Breast epithelium (tissue), 3 donors: ENCODE measurements at regions not wholly inside any gene's neighbourhood (a gene's known extent, or its start where the extent isn't known, plus 50 kb on each side); places are given as distances from the start of the nearest gene placed in this dataset.

Experiments used
- POLR2A ChIP-seq: fragments of 450-650 bp; IDR thresholded peaks from one replicate; pipeline ENCODE4 v1.6.1; 2016; ENCODE audit warnings: antibody characterized with exemption, mild to moderate bottlenecking, moderate library complexity
- POLR2AphosphoS5 ChIP-seq, 3 donors: sonication (generic); formaldehyde crosslinking; IDR thresholded peaks; one replicate each; pipeline ENCODE4 v1.6.1; 2017; ENCODE audit warnings: antibody characterized with exemption in 3 of 3
- TF ChIP-seq, protein P1 (sequence below), 3 donors: fragments of 450-650 bp; IDR thresholded peaks; one replicate each; pipeline ENCODE4 v1.5.1; 2016 to 2017; ENCODE audit warnings: antibody characterized with exemption in 3 of 3, mild to moderate bottlenecking in 3 of 3, moderate library complexity in 3 of 3

DNA sequence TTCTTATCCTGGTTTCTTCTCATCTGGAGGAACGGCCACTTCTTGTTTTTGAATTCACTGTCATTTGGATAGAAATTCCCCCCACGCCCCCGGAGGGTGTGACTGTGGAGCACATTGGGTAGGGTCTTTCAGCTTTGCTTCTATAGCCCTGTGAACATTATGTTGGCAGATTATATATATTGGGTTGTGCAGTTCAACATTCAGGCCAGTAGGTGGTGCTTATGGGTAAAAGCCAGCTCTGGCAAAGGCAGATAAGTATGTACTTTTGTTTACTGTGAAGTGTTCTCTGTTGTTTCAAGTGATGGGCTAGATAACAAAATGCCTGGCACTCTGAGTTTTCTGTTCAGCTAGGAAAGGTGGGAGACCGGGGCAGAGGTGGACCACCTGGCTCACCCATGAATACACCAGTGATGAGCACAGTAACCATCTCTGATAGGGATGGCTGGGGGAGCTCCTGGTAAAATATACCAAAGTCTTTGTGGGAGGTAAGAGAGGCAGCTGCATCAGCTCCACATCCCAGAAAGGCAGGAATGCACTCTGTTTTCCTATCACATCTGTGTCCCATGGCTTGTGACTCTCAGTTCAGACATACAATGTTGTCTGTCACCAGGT lies 1348.2 kb upstream of the RAG2 start:
- TF ChIP-seq, protein P1, sequence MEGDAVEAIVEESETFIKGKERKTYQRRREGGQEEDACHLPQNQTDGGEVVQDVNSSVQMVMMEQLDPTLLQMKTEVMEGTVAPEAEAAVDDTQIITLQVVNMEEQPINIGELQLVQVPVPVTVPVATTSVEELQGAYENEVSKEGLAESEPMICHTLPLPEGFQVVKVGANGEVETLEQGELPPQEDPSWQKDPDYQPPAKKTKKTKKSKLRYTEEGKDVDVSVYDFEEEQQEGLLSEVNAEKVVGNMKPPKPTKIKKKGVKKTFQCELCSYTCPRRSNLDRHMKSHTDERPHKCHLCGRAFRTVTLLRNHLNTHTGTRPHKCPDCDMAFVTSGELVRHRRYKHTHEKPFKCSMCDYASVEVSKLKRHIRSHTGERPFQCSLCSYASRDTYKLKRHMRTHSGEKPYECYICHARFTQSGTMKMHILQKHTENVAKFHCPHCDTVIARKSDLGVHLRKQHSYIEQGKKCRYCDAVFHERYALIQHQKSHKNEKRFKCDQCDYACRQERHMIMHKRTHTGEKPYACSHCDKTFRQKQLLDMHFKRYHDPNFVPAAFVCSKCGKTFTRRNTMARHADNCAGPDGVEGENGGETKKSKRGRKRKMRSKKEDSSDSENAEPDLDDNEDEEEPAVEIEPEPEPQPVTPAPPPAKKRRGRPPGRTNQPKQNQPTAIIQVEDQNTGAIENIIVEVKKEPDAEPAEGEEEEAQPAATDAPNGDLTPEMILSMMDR (IDR thresholded peaks at IDR 0.05) = peak; percentile 31 to 52 (median 36)
- no peak for TF ChIP-seq POLR2A
- TF ChIP-seq POLR2AphosphoS5 (IDR thresholded peaks at IDR 0.05) = no peak
